ENCODE measurements at regions not wholly inside any gene's neighbourhood (a gene's known extent, or its start where the extent isn't known, plus 50 kb on each side); places are given as distances from the start of the nearest gene placed in this dataset.

GRCh38 chr6:138028893-138029292, 78.3 kb downstream of the PERP start:
- no peak overlapping the region for H3K27ac ChIP-seq (ENCODE audit: low read depth, low read length)
- no peak for DNase-seq (ENCODE audit: insufficient read length, low spot score, missing footprints)
- no peak overlapping the region for H3K4me2 ChIP-seq (ENCODE audit: insufficient read depth, low read length)
- H3K79me2 ChIP-seq (ENCODE audit: insufficient read depth, low read length): no peaks in the 10 kb centered on the region
- peaks cover 3% of the 10 kb centered on the region for H3K27me3 ChIP-seq (ENCODE audit: insufficient read depth, low read length)
- H3K4me1 ChIP-seq (ENCODE audit: insufficient read depth, low read length): no peaks in the 10 kb centered on the region
- no peaks in the 10 kb centered on the region for H3K9me3 ChIP-seq (ENCODE audit: low read depth, low read length)
- no peaks in the 10 kb centered on the region for H4K20me1 ChIP-seq (ENCODE audit: insufficient read depth, low read length)
- no peaks in the 10 kb centered on the region for H3K36me3 ChIP-seq (ENCODE audit: insufficient read depth, low read length)
- H2AFZ ChIP-seq (ENCODE audit: low read length): no peak overlapping the region
- no peak for TF ChIP-seq CTCF (IDR thresholded peaks at IDR 0.05; ENCODE audit: extremely low read depth, low read depth, low read length)
- no peak overlapping the region for H3K4me3 ChIP-seq (ENCODE audit: insufficient read depth, low read length)

- Histone ChIP-seq H3K27me3 (ENCODE audit: insufficient read depth, low read length) (no peaks in the 10 kb centered on the region), H3K9me3 (ENCODE audit: low read depth, low read length) (no peaks in the 10 kb centered on the region), H3K4me2 (ENCODE audit: insufficient read depth, low read length) (no peak overlapping the region), H3K4me1 (ENCODE audit: insufficient read depth, low read length) (no peaks in the 10 kb centered on the region), H4K20me1 (ENCODE audit: insufficient read depth, low read length) (no peaks in the 10 kb centered on the region), H3K4me3 (ENCODE audit: insufficient read depth, low read length) (no peak overlapping the region), H2AFZ (ENCODE audit: low read length) (no peak overlapping the region), H3K36me3 (ENCODE audit: insufficient read depth, low read length) (no peaks in the 10 kb centered on the region), H3K79me2 (ENCODE audit: insufficient read depth, low read length) (no peaks in the 10 kb centered on the region), H3K27ac (ENCODE audit: low read depth, low read length) (no peak overlapping the region)
- no peak for DNase-seq (ENCODE audit: insufficient read length, low spot score, missing footprints)
- TF ChIP-seq CTCF (IDR thresholded peaks at IDR 0.05; ENCODE audit: extremely low read depth, low read depth, low read length): no peak
Measured at GRCh38 chr6:138030872-138031271, 76.3 kb downstream of the PERP start.

GRCh38 chr6:138031417-138031816, 75.8 kb downstream of the PERP start:
- Histone ChIP-seq H4K20me1 (ENCODE audit: insufficient read depth, low read length) (no peaks in the 10 kb centered on the region), H2AFZ (ENCODE audit: low read length) (no peak overlapping the region)
- TF ChIP-seq CTCF (IDR thresholded peaks at IDR 0.05; ENCODE audit: extremely low read depth, low read depth, low read length): no peak

GRCh38 chr6:138031850-138032249, 75.4 kb downstream of the PERP start:
- Histone ChIP-seq H2AFZ (ENCODE audit: low read length) (no peak overlapping the region), H3K4me1 (ENCODE audit: insufficient read depth, low read length) (no peaks in the 10 kb centered on the region), H3K4me2 (ENCODE audit: insufficient read depth, low read length) (no peak overlapping the region), H3K79me2 (ENCODE audit: insufficient read depth, low read length) (no peaks in the 10 kb centered on the region), H3K36me3 (ENCODE audit: insufficient read depth, low read length) (no peaks in the 10 kb centered on the region), H3K27ac (ENCODE audit: low read depth, low read length) (no peak overlapping the region), H3K4me3 (ENCODE audit: insufficient read depth, low read length) (no peak overlapping the region), H4K20me1 (ENCODE audit: insufficient read depth, low read length) (no peaks in the 10 kb centered on the region), H3K27me3 (ENCODE audit: insufficient read depth, low read length) (no peaks in the 10 kb centered on the region), H3K9me3 (ENCODE audit: low read depth, low read length) (no peaks in the 10 kb centered on the region)
- DNase-seq (ENCODE audit: insufficient read length, low spot score, missing footprints): no peak
- no peak for TF ChIP-seq CTCF (IDR thresholded peaks at IDR 0.05; ENCODE audit: extremely low read depth, low read depth, low read length)

More at GRCh38 chr6:138031417-138031816, 75.8 kb downstream of the PERP start:
- Histone ChIP-seq H3K36me3 (ENCODE audit: insufficient read depth, low read length) (no peaks in the 10 kb centered on the region), H3K79me2 (ENCODE audit: insufficient read depth, low read length) (no peaks in the 10 kb centered on the region), H3K9me3 (ENCODE audit: low read depth, low read length) (no peaks in the 10 kb centered on the region), H3K27ac (ENCODE audit: low read depth, low read length) (no peak overlapping the region), H3K4me1 (ENCODE audit: insufficient read depth, low read length) (no peaks in the 10 kb centered on the region), H3K4me3 (ENCODE audit: insufficient read depth, low read length) (no peak overlapping the region), H3K4me2 (ENCODE audit: insufficient read depth, low read length) (no peak overlapping the region), H3K27me3 (ENCODE audit: insufficient read depth, low read length) (no peaks in the 10 kb centered on the region)
- no peak for DNase-seq (ENCODE audit: insufficient read length, low spot score, missing footprints)

All from osteoblast (primary cell).